HUES64 (cell line): ENCODE measurements at regions not wholly inside any gene's neighbourhood (a gene's known extent, or its start where the extent isn't known, plus 50 kb on each side); places are given as distances from the start of the nearest gene placed in this dataset.

Source experiments
- H3K27ac ChIP-seq: 2 replicates; pipeline ENCODE4 v1.7.0; 2013; ENCODE audit warnings: low read depth, low read length, inconsistent platforms
- H3K27me3 ChIP-seq: 2 replicates; pipeline ENCODE4 v1.6.1; 2013; ENCODE audit warnings: mild to moderate bottlenecking, low read length; ENCODE audit not compliant: insufficient read depth
- H3K36me3 ChIP-seq: 2 replicates; pipeline ENCODE4 v1.6.1; 2013; ENCODE audit warnings: mild to moderate bottlenecking, low read length; ENCODE audit not compliant: insufficient read depth
- H3K4me1 ChIP-seq: 2 replicates; pipeline ENCODE4 v1.6.1; 2013; ENCODE audit warnings: mild to moderate bottlenecking, low read length, moderate library complexity; ENCODE audit not compliant: insufficient read depth
- H3K4me3 ChIP-seq: 2 replicates; pipeline ENCODE4 v1.5.1; 2013; ENCODE audit warnings: mild to moderate bottlenecking, low read length, moderate library complexity
- H3K9ac ChIP-seq: 2 replicates; pipeline ENCODE4 v1.6.1; 2013; ENCODE audit warnings: mild to moderate bottlenecking, low read depth, low read length
- H3K9me3 ChIP-seq: 2 replicates; pipeline ENCODE4 v1.6.1; 2013; ENCODE audit warnings: low read depth, low read length; ENCODE audit not compliant: insufficient read depth
- WGBS: fragments of 150-250, 120-280 bp; methylation state at CpG from one replicate; pipeline ENCODE4 v1.1.7; 2013; ENCODE audit warnings: missing lambda C conversion rate; 5-methylcytosine and 5-hydroxymethylcytosine counted together

GRCh38 chr6:153882411-153882810 is 156.6 kb upstream of the OPRM1 start:
- Histone ChIP-seq H3K27ac (no peak overlapping the region), H3K36me3 (no peaks in the 10 kb centered on the region), H3K9ac (no peak overlapping the region), H3K4me3 (no peak overlapping the region), H3K4me1 (no peaks in the 10 kb centered on the region), H3K9me3 (peaks cover 30% of the 10 kb centered on the region), H3K27me3 (no peaks in the 10 kb centered on the region)

GRCh38 chr6:153873541-153873940 is 165.5 kb upstream of the OPRM1 start:
- Histone ChIP-seq H3K4me3 (no peak overlapping the region), H3K9me3 (peaks cover 12% of the 10 kb centered on the region), H3K4me1 (no peaks in the 10 kb centered on the region), H3K27me3 (no peaks in the 10 kb centered on the region), H3K36me3 (no peaks in the 10 kb centered on the region), H3K9ac (no peak overlapping the region), H3K27ac (no peak overlapping the region)
- WGBS = 94% methylated on average over 3 of the region's 3 CpGs

- H3K36me3 ChIP-seq = no peaks in the 10 kb centered on the region
- H3K4me3 ChIP-seq = no peak overlapping the region
- no peak overlapping the region for H3K27ac ChIP-seq
- H3K9ac ChIP-seq = no peak overlapping the region
- H3K4me1 ChIP-seq = no peaks in the 10 kb centered on the region
- H3K9me3 ChIP-seq = peaks cover 6% of the 10 kb centered on the region
- H3K27me3 ChIP-seq = no peaks in the 10 kb centered on the region
- WGBS = 98% methylated on average over 2 of the region's 2 CpGs
Observed at GRCh38 chr6:153872946-153873345, 166.1 kb upstream of the OPRM1 start.

GRCh38 chr6:153862927-153863326 is 176.1 kb upstream of the OPRM1 start:
- Histone ChIP-seq H3K36me3 (no peaks in the 10 kb centered on the region), H3K9ac (no peak overlapping the region), H3K9me3 (peaks cover 4% of the 10 kb centered on the region; the same call in 1 of the 2 replicates), H3K27ac (no peak overlapping the region), H3K4me1 (no peaks in the 10 kb centered on the region), H3K4me3 (no peak overlapping the region), H3K27me3 (no peaks in the 10 kb centered on the region)
- 100% methylated on average over 1 of the region's 1 CpG for WGBS

- no peaks in the 10 kb centered on the region for H3K27me3 ChIP-seq
- no peak overlapping the region for H3K9ac ChIP-seq
- no peak overlapping the region for H3K27ac ChIP-seq
- peaks cover 11% of the 10 kb centered on the region; the same call in 1 of the 2 replicates for H3K9me3 ChIP-seq
- H3K4me1 ChIP-seq = no peaks in the 10 kb centered on the region
- H3K36me3 ChIP-seq = no peaks in the 10 kb centered on the region
- H3K4me3 ChIP-seq = no peak overlapping the region
Observed at GRCh38 chr6:153862139-153862538, 176.9 kb upstream of the OPRM1 start.

GRCh38 chr6:153858529-153858928 is 180.5 kb upstream of the OPRM1 start:
- Histone ChIP-seq H3K4me3 (no peak overlapping the region), H3K27ac (no peak overlapping the region), H3K4me1 (no peaks in the 10 kb centered on the region), H3K36me3 (no peaks in the 10 kb centered on the region), H3K27me3 (no peaks in the 10 kb centered on the region), H3K9ac (no peak overlapping the region), H3K9me3 (peaks cover 11% of the 10 kb centered on the region; the same call in 1 of the 2 replicates)
- 78% methylated on average over 5 of the region's 5 CpGs for WGBS

GRCh38 chr6:153856929-153857376 is 182.1 kb upstream of the OPRM1 start:
- peaks cover 11% of the 10 kb centered on the region; the same call in 1 of the 2 replicates for H3K9me3 ChIP-seq
- WGBS = 94% methylated on average over 24 of the region's 24 CpGs
- H3K27ac ChIP-seq = no peak overlapping the region
- H3K4me1 ChIP-seq = no peaks in the 10 kb centered on the region
- H3K9ac ChIP-seq = no peak overlapping the region
- H3K4me3 ChIP-seq = no peak overlapping the region
- no peaks in the 10 kb centered on the region for H3K36me3 ChIP-seq
- H3K27me3 ChIP-seq = no peaks in the 10 kb centered on the region

- H3K9me3 ChIP-seq = 0 out of 2 replicates have a peak, but pooled peaks cover 4% of the 10 kb centered on the region
- 85% methylated on average over 2 of the region's 2 CpGs for WGBS
Observed at GRCh38 chr6:153852481-153852880, 186.6 kb upstream of the OPRM1 start.

GRCh38 chr6:153852034-153852433 is 187.0 kb upstream of the OPRM1 start:
- Histone ChIP-seq H3K4me3 (no peak overlapping the region), H3K4me1 (no peaks in the 10 kb centered on the region), H3K27me3 (no peaks in the 10 kb centered on the region), H3K9me3 (no peaks in the 10 kb centered on the region), H3K36me3 (no peaks in the 10 kb centered on the region), H3K9ac (no peak overlapping the region), H3K27ac (no peak overlapping the region)
- 95% methylated on average over 2 of the region's 3 CpGs for WGBS

More at GRCh38 chr6:153852481-153852880, 186.6 kb upstream of the OPRM1 start:
- H3K9ac ChIP-seq = no peak overlapping the region
- H3K36me3 ChIP-seq = no peaks in the 10 kb centered on the region
- no peaks in the 10 kb centered on the region for H3K27me3 ChIP-seq
- H3K27ac ChIP-seq = no peak overlapping the region
- H3K4me3 ChIP-seq = no peak overlapping the region
- H3K4me1 ChIP-seq = no peaks in the 10 kb centered on the region

GRCh38 chr6:153849072-153849779 is 189.8 kb upstream of the OPRM1 start:
- Histone ChIP-seq H3K4me3 (no peak overlapping the region), H3K27me3 (no peaks in the 10 kb centered on the region), H3K36me3 (no peaks in the 10 kb centered on the region), H3K27ac (no peak overlapping the region), H3K4me1 (0 out of 2 replicates have a peak, but pooled peaks cover 5% of the 10 kb centered on the region), H3K9ac (no peak overlapping the region), H3K9me3 (no peaks in the 10 kb centered on the region)
- 100% methylated on average over 1 of the region's 1 CpG for WGBS

GRCh38 chr6:153843420-153843819 is 195.6 kb upstream of the OPRM1 start:
- H3K4me1 ChIP-seq = peaks cover 12% of the 10 kb centered on the region
- H3K9ac ChIP-seq = no peak overlapping the region
- no peaks in the 10 kb centered on the region for H3K9me3 ChIP-seq
- no peaks in the 10 kb centered on the region for H3K36me3 ChIP-seq
- no peak overlapping the region for H3K4me3 ChIP-seq
- no peaks in the 10 kb centered on the region for H3K27me3 ChIP-seq
- no peak overlapping the region for H3K27ac ChIP-seq
- WGBS = 98% methylated on average over 2 of the region's 4 CpGs

- H3K27me3 ChIP-seq = no peaks in the 10 kb centered on the region
- H3K4me1 ChIP-seq = peaks cover 17% of the 10 kb centered on the region
- H3K9ac ChIP-seq = no peak overlapping the region
- H3K9me3 ChIP-seq = no peaks in the 10 kb centered on the region
- H3K36me3 ChIP-seq = no peaks in the 10 kb centered on the region
- H3K27ac ChIP-seq = no peak overlapping the region
- 76% methylated on average over 9 of the region's 9 CpGs for WGBS
- no peak overlapping the region for H3K4me3 ChIP-seq
Observed at GRCh38 chr6:153842491-153842890, 196.5 kb upstream of the OPRM1 start.
